Chondrocyte (in vitro differentiated cells): ENCODE measurements at regions not wholly inside any gene's neighbourhood (a gene's known extent, or its start where the extent isn't known, plus 50 kb on each side); places are given as distances from the start of the nearest gene placed in this dataset.

ENCODE experiments used
- DNase-seq: peaks from one replicate; pipeline ENCODE4 v3.0.0; 2021; ENCODE audit warnings: mixed read lengths, low spot score
- H3K27ac Mint-ChIP-seq: one replicate; pipeline ENCODE4 v1.8.0; 2021; ENCODE audit warnings: mild to moderate bottlenecking, moderate library complexity, mixed read lengths; ENCODE audit not compliant: unreplicated experiment
- H3K27me3 Mint-ChIP-seq: 2 replicates; pipeline ENCODE4 v1.8.0; 2021; ENCODE audit warnings: low read depth, mixed read lengths
- H3K36me3 Mint-ChIP-seq: 2 replicates; pipeline ENCODE4 v1.8.0; 2021; ENCODE audit warnings: low read depth, mixed read lengths
- H3K4me1 Mint-ChIP-seq: 2 replicates; pipeline ENCODE4 v1.8.0; 2021; ENCODE audit warnings: low read depth, mild to moderate bottlenecking, mixed read lengths
- H3K4me3 Mint-ChIP-seq: one replicate; pipeline ENCODE4 v1.8.0; 2021; ENCODE audit warnings: mild to moderate bottlenecking, moderate library complexity, mixed read lengths; ENCODE audit not compliant: unreplicated experiment
- H3K9me3 Mint-ChIP-seq: 2 replicates; pipeline ENCODE4 v1.8.0; 2021; ENCODE audit warnings: low read depth, mixed read lengths
- CTCF ChIP-seq: fragments of 200-600 bp; sonication (generic); IDR thresholded peaks from 2 replicates; pipeline ENCODE4 v1.5.0; 2021; ENCODE audit warnings: antibody characterized with exemption, mild to moderate bottlenecking, moderate library complexity

DNA sequence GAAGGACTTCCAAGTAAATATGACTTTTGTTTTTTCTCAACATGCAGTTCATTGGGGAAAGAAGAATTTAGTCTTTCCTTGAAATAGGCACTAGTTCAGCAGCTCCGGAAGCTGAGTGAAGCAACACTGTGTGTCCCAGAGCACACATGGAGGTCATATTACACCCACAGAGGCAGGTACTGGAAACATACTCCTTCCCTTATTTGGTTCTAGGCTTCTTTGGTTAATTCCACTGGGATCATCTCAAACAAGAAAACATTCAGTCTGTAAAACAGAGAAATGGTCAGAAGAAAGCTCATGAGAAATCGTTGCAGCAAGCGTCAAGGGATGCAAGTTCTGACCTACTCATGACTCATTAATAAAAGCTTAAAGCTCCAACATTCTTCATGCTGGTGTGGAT lies 175.1 kb upstream of the PCSK5 start:
- Mint-ChIP-seq H3K9me3 (peaks cover 13% of the 10 kb centered on the region), H3K27ac (no peak overlapping the region), H3K36me3 (peaks cover 2% of the 10 kb centered on the region), H3K4me3 (no peak overlapping the region), H3K27me3 (no peaks in the 10 kb centered on the region), H3K4me1 (peaks cover 27% of the 10 kb centered on the region)
- TF ChIP-seq CTCF = no peak
- no peak for DNase-seq

DNA sequence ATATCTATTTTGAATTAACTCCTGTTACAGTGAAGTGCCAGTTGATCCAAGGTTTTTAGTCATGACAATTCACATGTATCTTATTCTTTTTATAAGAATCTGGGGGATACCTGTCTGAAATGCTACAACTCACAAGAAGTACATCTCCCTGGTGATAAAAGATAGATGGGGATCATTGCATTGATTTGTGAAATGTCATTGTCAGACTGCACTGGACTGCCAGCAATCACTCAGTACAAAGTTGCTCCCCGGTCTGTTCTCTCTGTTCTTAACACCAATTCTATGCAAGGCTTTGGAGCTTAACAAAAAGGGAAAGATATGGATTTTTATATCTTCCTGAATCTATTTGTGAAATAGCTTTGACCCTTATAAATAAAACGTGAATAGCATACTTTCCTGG lies 171.8 kb upstream of the PCSK5 start:
- H3K4me1 Mint-ChIP-seq = peaks cover 22% of the 10 kb centered on the region
- H3K4me3 Mint-ChIP-seq = no peak overlapping the region
- H3K36me3 Mint-ChIP-seq = peaks cover 2% of the 10 kb centered on the region
- H3K27ac Mint-ChIP-seq = no peak overlapping the region
- TF ChIP-seq CTCF = no peak
- H3K27me3 Mint-ChIP-seq = no peaks in the 10 kb centered on the region
- peaks cover 19% of the 10 kb centered on the region for H3K9me3 Mint-ChIP-seq
- DNase-seq = no peak

DNA sequence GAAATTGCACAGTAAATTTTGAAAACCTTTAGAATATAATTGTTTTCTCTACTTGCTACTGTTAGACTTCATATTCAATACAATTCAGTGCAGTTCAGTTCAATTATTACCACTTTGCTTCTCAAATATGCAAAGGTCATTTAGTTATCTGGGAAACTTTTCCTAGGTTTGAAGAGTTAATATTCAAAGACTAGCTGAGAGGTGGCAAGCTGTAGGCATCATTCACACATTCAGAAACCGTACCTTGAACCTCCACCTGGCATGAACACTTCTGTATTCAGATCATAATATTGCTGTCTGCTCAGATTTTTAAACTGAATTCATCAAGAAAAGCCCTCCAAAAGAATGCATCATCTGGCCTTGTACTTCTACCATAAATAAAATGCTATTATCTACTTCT lies 162.1 kb upstream of the PCSK5 start:
- no peak for DNase-seq
- H3K36me3 Mint-ChIP-seq = no peaks in the 10 kb centered on the region
- H3K4me1 Mint-ChIP-seq = peaks cover 4% of the 10 kb centered on the region
- no peak overlapping the region for H3K27ac Mint-ChIP-seq
- TF ChIP-seq CTCF = no peak
- no peaks in the 10 kb centered on the region for H3K9me3 Mint-ChIP-seq
- H3K4me3 Mint-ChIP-seq = no peak overlapping the region
- peaks cover 15% of the 10 kb centered on the region for H3K27me3 Mint-ChIP-seq

DNA sequence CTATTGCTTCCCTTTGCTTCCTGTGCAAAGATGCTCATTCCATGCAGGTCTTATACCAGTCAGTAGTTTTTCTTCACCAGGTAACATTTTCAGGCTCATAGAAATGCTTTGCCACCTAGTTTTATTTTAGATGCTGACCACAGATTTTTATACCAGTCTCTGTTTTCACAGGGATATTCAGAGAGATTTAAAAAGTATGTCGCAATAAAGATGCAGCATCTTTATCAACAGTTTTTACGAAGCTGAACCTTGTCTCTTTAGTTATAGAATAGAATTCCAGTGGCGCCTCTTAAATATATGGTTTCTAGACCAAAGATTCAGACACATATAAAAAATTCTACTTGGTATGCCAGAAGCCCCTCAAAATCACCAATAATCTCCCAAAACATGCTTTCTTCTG lies 155.7 kb upstream of the PCSK5 start:
- Mint-ChIP-seq H3K36me3 (no peaks in the 10 kb centered on the region), H3K4me3 (no peak overlapping the region), H3K9me3 (no peaks in the 10 kb centered on the region), H3K27me3 (peaks cover 27% of the 10 kb centered on the region), H3K4me1 (no peaks in the 10 kb centered on the region), H3K27ac (no peak overlapping the region)
- no peak for TF ChIP-seq CTCF
- no peak for DNase-seq

GRCh38 chr9:75739884-75740611 lies 150.4 kb upstream of the PCSK5 start:
- H3K4me1 Mint-ChIP-seq = no peaks in the 10 kb centered on the region

More at GRCh38 chr9:75739884-75740611, 150.4 kb upstream of the PCSK5 start:
- H3K4me3 Mint-ChIP-seq = no peak overlapping the region
- H3K36me3 Mint-ChIP-seq = no peaks in the 10 kb centered on the region
- TF ChIP-seq CTCF = no peak
- H3K27me3 Mint-ChIP-seq = peaks cover 17% of the 10 kb centered on the region
- peaks cover 8% of the 10 kb centered on the region for H3K9me3 Mint-ChIP-seq
- no peak overlapping the region for H3K27ac Mint-ChIP-seq
- DNase-seq = no peak
